T-helper 9 cell (primary cell): ENCODE measurements at regions not wholly inside any gene's neighbourhood (a gene's known extent, or its start where the extent isn't known, plus 50 kb on each side); places are given as distances from the start of the nearest gene placed in this dataset.
"Not testable (repeated sequence)": the region's sequence is repeated elsewhere in the genome, so short reads cannot be mapped to it uniquely, and the experiment has no call there.

Experiments
- DNase-seq: peaks from one replicate; pipeline ENCODE4 v3.0.0-alpha.2; 2020

GRCh38 chr5:62044989-62045388, 261.0 kb upstream of the KIF2A start:
- no peak for DNase-seq

- no peak for DNase-seq
Observed at GRCh38 chr5:62046191-62046590, 259.8 kb upstream of the KIF2A start.

GRCh38 chr5:62051747-62052146, 254.3 kb upstream of the KIF2A start:
- no peak for DNase-seq

GRCh38 chr5:62059960-62060359, 246.0 kb upstream of the KIF2A start:
- no peak for DNase-seq

- no peak for DNase-seq
Observed at GRCh38 chr5:62065050-62065449, 241.0 kb upstream of the KIF2A start.

GRCh38 chr5:62066761-62067277, 239.2 kb upstream of the KIF2A start:
- DNase-seq: no peak

- DNase-seq: no peak
Observed at GRCh38 chr5:62068554-62068953, 237.5 kb upstream of the KIF2A start.

- DNase-seq: no peak
Observed at GRCh38 chr5:62077387-62077786, 228.6 kb upstream of the KIF2A start.

GRCh38 chr5:62077823-62078550, 228.0 kb upstream of the KIF2A start:
- DNase-seq: no peak

- no peak for DNase-seq
Observed at GRCh38 chr5:62082370-62082801, 223.6 kb upstream of the KIF2A start.

- DNase-seq: no peak
Observed at GRCh38 chr5:62083247-62083646, 222.8 kb upstream of the KIF2A start.

GRCh38 chr5:62083661-62084060, 222.3 kb upstream of the KIF2A start:
- no peak for DNase-seq

GRCh38 chr5:62084391-62084790, 221.6 kb upstream of the KIF2A start:
- no peak for DNase-seq

GRCh38 chr5:62090953-62091352, 215.1 kb upstream of the KIF2A start:
- DNase-seq: no peak

GRCh38 chr5:62093411-62093810, 212.6 kb upstream of the KIF2A start:
- DNase-seq: no peak

GRCh38 chr5:62093976-62094375, 212.0 kb upstream of the KIF2A start:
- no peak for DNase-seq

- no peak for DNase-seq
Observed at GRCh38 chr5:62097361-62097760, 208.6 kb upstream of the KIF2A start.

- DNase-seq: no peak
Observed at GRCh38 chr5:62100201-62100600, 205.8 kb upstream of the KIF2A start.

GRCh38 chr5:62103863-62104262, 202.1 kb upstream of the KIF2A start:
- DNase-seq: not testable (repeated sequence)

- DNase-seq: no peak
Observed at GRCh38 chr5:62111428-62111827, 194.6 kb upstream of the KIF2A start.

GRCh38 chr5:62112689-62113228, 193.2 kb upstream of the KIF2A start:
- DNase-seq: no peak

GRCh38 chr5:62115014-62115413, 191.0 kb upstream of the KIF2A start:
- no peak for DNase-seq

- no peak for DNase-seq
Observed at GRCh38 chr5:62124266-62124665, 181.7 kb upstream of the KIF2A start.

- DNase-seq: no peak
Observed at GRCh38 chr5:62126090-62126489, 179.9 kb upstream of the KIF2A start.
